MM.1S (cell line): ENCODE measurements at regions not wholly inside any gene's neighbourhood (a gene's known extent, or its start where the extent isn't known, plus 50 kb on each side); places are given as distances from the start of the nearest gene placed in this dataset.
"Not testable (repeated sequence)": the region's sequence is repeated elsewhere in the genome, so short reads cannot be mapped to it uniquely, and the experiment has no call there.

ENCODE experiments used
- DNase-seq: peaks from one replicate; pipeline ENCODE4 v3.0.0-alpha.2; 2015
- H2AFZ ChIP-seq: fragments of 300-600 bp; sonication (generic); 2 replicates; pipeline ENCODE4 v1.6.0; 2016; ENCODE audit warnings: antibody characterized with exemption, low read length
- H3F3A ChIP-seq: fragments of 300-600 bp; sonication (generic); 2 replicates; pipeline ENCODE4 v1.6.1; 2016; ENCODE audit warnings: mild to moderate bottlenecking, antibody characterized with exemption, low read length, moderate library complexity, mixed read lengths; ENCODE audit not compliant: insufficient read depth
- H3K27ac ChIP-seq: fragments of 300-600 bp; sonication (generic); 2 replicates; pipeline ENCODE4 v1.5.1; 2016; ENCODE audit warnings: mild to moderate bottlenecking, low read length
- H3K27me3 ChIP-seq: fragments of 300-600 bp; sonication (generic); replicated peaks from 2 replicates; pipeline ENCODE4 v1.6.0; 2016; ENCODE audit warnings: low read length; ENCODE audit not compliant: insufficient read depth
- H3K36me3 ChIP-seq: fragments of 300-600 bp; sonication (generic); replicated peaks from 2 replicates; pipeline ENCODE4 v1.6.1; 2016; ENCODE audit warnings: mild to moderate bottlenecking, low read length, mixed read lengths; ENCODE audit not compliant: insufficient read depth
- H3K4me1 ChIP-seq: fragments of 300-600 bp; sonication (generic); 2 replicates; pipeline ENCODE4 v1.6.1; 2016; ENCODE audit warnings: low read length, mixed read lengths
- H3K4me2 ChIP-seq: fragments of 300-600 bp; sonication (generic); 2 replicates; pipeline ENCODE4 v1.6.0; 2016; ENCODE audit warnings: low read depth, low read length
- H3K4me3 ChIP-seq: fragments of 300-600 bp; sonication (generic); 2 replicates; pipeline ENCODE4 v1.5.1; 2016; ENCODE audit warnings: low read length, mixed read lengths
- H3K79me2 ChIP-seq: fragments of 300-600 bp; sonication (generic); 2 replicates; pipeline ENCODE4 v1.6.1; 2016; ENCODE audit warnings: mixed run types, low read length, mixed read lengths
- H3K9ac ChIP-seq: fragments of 300-600 bp; sonication (generic); 2 replicates; pipeline ENCODE4 v1.6.1; 2016; ENCODE audit warnings: low read length, mixed read lengths
- H3K9me2 ChIP-seq: fragments of 300-600 bp; sonication (generic); replicated peaks from 2 replicates; pipeline ENCODE4 v1.6.1; 2016; ENCODE audit warnings: mild to moderate bottlenecking, low read length, mixed read lengths; ENCODE audit not compliant: insufficient read depth
- H3K9me3 ChIP-seq: fragments of 300-600 bp; sonication (generic); replicated peaks from 2 replicates; pipeline ENCODE4 v1.6.1; 2016; ENCODE audit warnings: mild to moderate bottlenecking, low read length, mixed read lengths; ENCODE audit not compliant: insufficient read depth
- H4K20me1 ChIP-seq: fragments of 300-600 bp; sonication (generic); 2 replicates; pipeline ENCODE4 v1.6.1; 2016; ENCODE audit warnings: mild to moderate bottlenecking, low read length, moderate library complexity, mixed read lengths; ENCODE audit not compliant: insufficient read depth
- EZH2 ChIP-seq: fragments of 300-600 bp; sonication (generic); optimal IDR thresholded peaks from 2 replicates; pipeline ENCODE3; 2017; ENCODE audit warnings: low read depth, mild to moderate bottlenecking, antibody characterized with exemption, low read length, mixed read lengths
- EZH2phosphoT487 ChIP-seq: fragments of 300-600 bp; sonication (generic); IDR thresholded peaks from 2 replicates; pipeline ENCODE4 v1.6.1; 2018; ENCODE audit warnings: antibody characterized with exemption, low read length
- TF ChIP-seq, protein P1 (sequence below): fragments of 300-600 bp; sonication (generic); IDR thresholded peaks from 2 replicates; pipeline ENCODE4 v1.5.1; 2016; ENCODE audit warnings: antibody characterized with exemption, low read length, mixed read lengths

DNA sequence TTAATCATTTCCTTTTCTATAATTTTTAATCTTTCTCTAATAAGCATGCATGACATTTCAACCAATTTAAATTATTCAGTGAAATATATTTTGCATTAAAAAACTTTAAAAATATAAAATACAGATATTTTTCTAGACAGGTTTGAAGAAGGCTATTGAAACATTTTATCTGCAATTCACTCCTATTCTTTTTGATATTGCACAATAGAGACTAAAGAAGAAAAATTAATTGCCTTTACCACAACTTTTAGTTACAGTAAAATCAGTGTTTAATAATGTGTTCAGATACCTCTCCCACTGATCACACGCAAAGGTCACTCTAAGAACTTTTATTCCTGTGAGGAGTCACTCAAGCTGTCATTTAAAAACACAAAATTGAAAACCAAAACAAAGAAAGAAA, 1416.7 kb downstream of the FSCB start:
- Histone ChIP-seq H3K4me2 (no peak overlapping the region), H3K4me1 (no peaks in the 10 kb centered on the region), H3K27ac (no peak overlapping the region), H3F3A (no peaks in the 10 kb centered on the region), H3K27me3 (no peaks in the 10 kb centered on the region), H3K9me2 (no peaks in the 10 kb centered on the region), H3K36me3 (no peaks in the 10 kb centered on the region), H3K9me3 (no peaks in the 10 kb centered on the region), H2AFZ (no peak overlapping the region), H3K9ac (no peak overlapping the region), H4K20me1 (no peaks in the 10 kb centered on the region), H3K79me2 (no peaks in the 10 kb centered on the region), H3K4me3 (no peak overlapping the region)
- TF ChIP-seq, protein P1, sequence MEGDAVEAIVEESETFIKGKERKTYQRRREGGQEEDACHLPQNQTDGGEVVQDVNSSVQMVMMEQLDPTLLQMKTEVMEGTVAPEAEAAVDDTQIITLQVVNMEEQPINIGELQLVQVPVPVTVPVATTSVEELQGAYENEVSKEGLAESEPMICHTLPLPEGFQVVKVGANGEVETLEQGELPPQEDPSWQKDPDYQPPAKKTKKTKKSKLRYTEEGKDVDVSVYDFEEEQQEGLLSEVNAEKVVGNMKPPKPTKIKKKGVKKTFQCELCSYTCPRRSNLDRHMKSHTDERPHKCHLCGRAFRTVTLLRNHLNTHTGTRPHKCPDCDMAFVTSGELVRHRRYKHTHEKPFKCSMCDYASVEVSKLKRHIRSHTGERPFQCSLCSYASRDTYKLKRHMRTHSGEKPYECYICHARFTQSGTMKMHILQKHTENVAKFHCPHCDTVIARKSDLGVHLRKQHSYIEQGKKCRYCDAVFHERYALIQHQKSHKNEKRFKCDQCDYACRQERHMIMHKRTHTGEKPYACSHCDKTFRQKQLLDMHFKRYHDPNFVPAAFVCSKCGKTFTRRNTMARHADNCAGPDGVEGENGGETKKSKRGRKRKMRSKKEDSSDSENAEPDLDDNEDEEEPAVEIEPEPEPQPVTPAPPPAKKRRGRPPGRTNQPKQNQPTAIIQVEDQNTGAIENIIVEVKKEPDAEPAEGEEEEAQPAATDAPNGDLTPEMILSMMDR = no peak
- TF ChIP-seq EZH2phosphoT487 (no peak), EZH2 (no peak)
- DNase-seq = no peak

DNA sequence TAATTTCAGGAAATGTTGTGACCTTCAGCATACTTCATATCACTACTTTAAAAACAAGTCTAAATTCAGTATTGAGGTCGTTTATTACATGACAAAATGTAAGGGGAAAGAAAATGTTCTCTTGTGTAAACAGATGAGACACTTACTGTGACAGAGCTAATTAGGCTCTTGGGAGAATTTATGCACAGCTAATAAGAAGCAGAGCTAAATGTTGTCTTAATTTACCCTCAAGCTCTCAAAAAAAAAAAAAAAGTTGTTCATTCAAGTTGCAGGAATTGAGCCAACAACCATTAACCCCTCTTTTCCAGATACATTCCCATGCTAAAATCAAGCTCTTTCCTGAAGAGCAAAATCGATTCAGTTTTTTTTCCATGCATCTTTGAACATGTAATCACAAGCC, 1419.4 kb downstream of the FSCB start:
- Histone ChIP-seq H3K4me2 (no peak overlapping the region), H3K27me3 (no peaks in the 10 kb centered on the region), H3K9ac (no peak overlapping the region), H2AFZ (no peak overlapping the region), H3K36me3 (no peaks in the 10 kb centered on the region), H4K20me1 (no peaks in the 10 kb centered on the region), H3K4me3 (no peak overlapping the region), H3F3A (no peaks in the 10 kb centered on the region), H3K4me1 (no peaks in the 10 kb centered on the region), H3K79me2 (no peaks in the 10 kb centered on the region), H3K9me2 (no peaks in the 10 kb centered on the region), H3K9me3 (no peaks in the 10 kb centered on the region), H3K27ac (no peak overlapping the region)
- TF ChIP-seq EZH2 = no peak
- TF ChIP-seq EZH2phosphoT487 = no peak
- no peak for DNase-seq

DNA sequence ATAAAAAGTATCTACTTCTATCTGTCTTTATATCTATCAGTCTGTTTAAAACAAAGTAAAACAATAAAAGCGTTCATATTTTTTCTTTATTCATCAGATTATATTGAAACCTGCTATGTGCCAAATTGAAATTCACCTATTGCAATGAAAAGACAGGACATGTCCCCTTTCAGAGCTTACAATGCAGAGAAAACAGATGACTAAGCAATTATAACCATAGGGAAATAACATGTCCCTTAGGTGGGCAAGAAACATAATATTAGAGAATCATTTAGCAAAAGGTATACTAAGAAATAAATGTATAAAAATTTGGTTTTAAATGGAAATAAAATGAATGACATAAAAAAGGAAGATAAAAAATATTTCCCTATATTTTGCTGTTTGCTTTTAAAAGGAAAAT, 1421.3 kb downstream of the FSCB start:
- H3K4me2 ChIP-seq = no peak overlapping the region
- H3K4me3 ChIP-seq = no peak overlapping the region
- no peaks in the 10 kb centered on the region for H3K9me3 ChIP-seq
- H3K4me1 ChIP-seq = no peaks in the 10 kb centered on the region
- H3K36me3 ChIP-seq = no peaks in the 10 kb centered on the region
- no peak for DNase-seq
- no peak overlapping the region for H3K27ac ChIP-seq
- no peak overlapping the region for H2AFZ ChIP-seq
- H3K79me2 ChIP-seq = no peaks in the 10 kb centered on the region
- no peaks in the 10 kb centered on the region for H3K27me3 ChIP-seq
- no peak overlapping the region for H3K9ac ChIP-seq
- H3K9me2 ChIP-seq = no peaks in the 10 kb centered on the region
- no peak for TF ChIP-seq EZH2phosphoT487
- no peak for TF ChIP-seq EZH2
- TF ChIP-seq, protein P1 = no peak
- H4K20me1 ChIP-seq = no peaks in the 10 kb centered on the region
- no peaks in the 10 kb centered on the region for H3F3A ChIP-seq

GRCh38 chr14:43067372-43067771, 1439.7 kb downstream of the FSCB start:
- H3K27me3 ChIP-seq, H3K27ac ChIP-seq, H3K4me3 ChIP-seq, H3K4me2 ChIP-seq, H2AFZ ChIP-seq, H3K4me1 ChIP-seq, H3K9ac ChIP-seq, H3K36me3 ChIP-seq, H4K20me1 ChIP-seq, H3F3A ChIP-seq, H3K9me3 ChIP-seq, DNase-seq, H3K9me2 ChIP-seq, H3K79me2 ChIP-seq: not testable (repeated sequence)
